ENCODE measurements at regions not wholly inside any gene's neighbourhood (a gene's known extent, or its start where the extent isn't known, plus 50 kb on each side); places are given as distances from the start of the nearest gene placed in this dataset.

DNA sequence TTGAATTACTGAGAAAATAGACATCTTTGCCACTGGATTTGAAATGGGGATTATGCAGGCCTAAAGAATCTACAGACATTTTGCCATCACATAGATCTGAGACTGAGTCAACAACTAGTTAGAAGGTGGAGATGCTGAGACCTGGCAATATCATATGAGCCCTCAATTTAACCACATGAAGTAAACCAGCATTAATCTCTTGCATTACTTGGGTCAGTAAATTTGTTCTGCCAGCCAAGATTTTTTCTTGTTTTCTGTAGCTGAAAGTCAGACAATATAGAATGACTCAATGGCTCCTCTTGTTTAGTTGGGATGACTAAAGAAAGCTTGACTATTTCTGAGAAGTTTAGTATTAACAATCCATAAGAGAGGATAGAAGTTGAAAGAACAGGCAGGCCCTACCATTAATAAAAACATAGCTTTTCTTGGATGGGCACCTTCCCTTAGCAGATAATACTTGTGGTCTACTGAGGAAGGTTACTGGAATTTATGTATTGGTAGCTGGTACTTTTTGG lies 396.7 kb upstream of the SORCS1 start:
- H3K27me3 ChIP-seq (ENCODE audit: insufficient read depth, low read length, poor library complexity, severe bottlenecking): no peaks in the 10 kb centered on the region
- no peak overlapping the region for H3K9ac ChIP-seq (ENCODE audit: low read depth, low read length, poor library complexity, severe bottlenecking)
- no peaks in the 10 kb centered on the region for H3F3A ChIP-seq (ENCODE audit: low read depth)
- H4K20me1 ChIP-seq (ENCODE audit: insufficient read depth, low read length, poor library complexity, severe bottlenecking): no peaks in the 10 kb centered on the region
- no peaks in the 10 kb centered on the region for H3K4me1 ChIP-seq (ENCODE audit: insufficient read depth, low read length, poor library complexity, severe bottlenecking)
- H3K4me3 ChIP-seq (ENCODE audit: low read length, poor library complexity, severe bottlenecking): no peak overlapping the region
- H3K36me3 ChIP-seq (ENCODE audit: insufficient read depth, low read length): no peaks in the 10 kb centered on the region
- TF ChIP-seq EZH2phosphoT487 (IDR thresholded peaks at IDR 0.05; ENCODE audit: borderline replicate concordance): no peak
- TF ChIP-seq, protein P1, sequence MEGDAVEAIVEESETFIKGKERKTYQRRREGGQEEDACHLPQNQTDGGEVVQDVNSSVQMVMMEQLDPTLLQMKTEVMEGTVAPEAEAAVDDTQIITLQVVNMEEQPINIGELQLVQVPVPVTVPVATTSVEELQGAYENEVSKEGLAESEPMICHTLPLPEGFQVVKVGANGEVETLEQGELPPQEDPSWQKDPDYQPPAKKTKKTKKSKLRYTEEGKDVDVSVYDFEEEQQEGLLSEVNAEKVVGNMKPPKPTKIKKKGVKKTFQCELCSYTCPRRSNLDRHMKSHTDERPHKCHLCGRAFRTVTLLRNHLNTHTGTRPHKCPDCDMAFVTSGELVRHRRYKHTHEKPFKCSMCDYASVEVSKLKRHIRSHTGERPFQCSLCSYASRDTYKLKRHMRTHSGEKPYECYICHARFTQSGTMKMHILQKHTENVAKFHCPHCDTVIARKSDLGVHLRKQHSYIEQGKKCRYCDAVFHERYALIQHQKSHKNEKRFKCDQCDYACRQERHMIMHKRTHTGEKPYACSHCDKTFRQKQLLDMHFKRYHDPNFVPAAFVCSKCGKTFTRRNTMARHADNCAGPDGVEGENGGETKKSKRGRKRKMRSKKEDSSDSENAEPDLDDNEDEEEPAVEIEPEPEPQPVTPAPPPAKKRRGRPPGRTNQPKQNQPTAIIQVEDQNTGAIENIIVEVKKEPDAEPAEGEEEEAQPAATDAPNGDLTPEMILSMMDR (conservative IDR thresholded peaks at IDR 0.05; ENCODE audit: low read length): no peak
- H3K4me2 ChIP-seq (ENCODE audit: low read depth, low read length, poor library complexity, severe bottlenecking): no peak overlapping the region
- no peaks in the 10 kb centered on the region for H3K9me2 ChIP-seq (replicated peaks; ENCODE audit: low read depth, low read length)
- H2AFZ ChIP-seq (ENCODE audit: low read length): no peak overlapping the region
- peaks cover 3% of the 10 kb centered on the region; the same call in 1 of the 2 replicates for H3K9me3 ChIP-seq (ENCODE audit: insufficient read depth, low read depth, low read length)
- H3K79me2 ChIP-seq (ENCODE audit: insufficient read depth, low read length): no peaks in the 10 kb centered on the region

DNA sequence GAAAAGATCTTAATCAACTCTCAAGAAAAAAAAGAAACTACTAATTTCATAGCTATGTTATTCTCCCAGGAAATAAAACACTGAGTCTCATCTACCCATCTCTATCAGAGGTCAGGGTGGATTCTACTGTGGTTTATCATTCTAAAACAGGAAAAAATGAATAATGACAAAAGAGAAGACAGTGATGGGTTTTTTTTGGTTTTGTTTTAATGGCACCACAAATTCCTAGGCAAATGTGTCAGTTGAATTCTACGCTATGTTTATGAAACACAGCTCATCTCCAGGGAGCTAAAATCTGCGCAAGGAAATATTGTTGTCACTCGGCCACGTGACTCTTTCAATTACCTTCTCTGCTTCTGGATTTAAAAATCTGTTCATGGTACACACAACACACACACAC lies 393.4 kb upstream of the SORCS1 start:
- H3K36me3 ChIP-seq (ENCODE audit: insufficient read depth, low read length): no peaks in the 10 kb centered on the region
- H2AFZ ChIP-seq (ENCODE audit: low read length): no peak overlapping the region
- TF ChIP-seq, protein P1 (conservative IDR thresholded peaks at IDR 0.05; ENCODE audit: low read length): no peak
- TF ChIP-seq EZH2phosphoT487 (IDR thresholded peaks at IDR 0.05; ENCODE audit: borderline replicate concordance): no peak
- no peaks in the 10 kb centered on the region for H3K9me3 ChIP-seq (ENCODE audit: insufficient read depth, low read depth, low read length)
- no peak overlapping the region for H3K9ac ChIP-seq (ENCODE audit: low read depth, low read length, poor library complexity, severe bottlenecking)
- H4K20me1 ChIP-seq (ENCODE audit: insufficient read depth, low read length, poor library complexity, severe bottlenecking): no peaks in the 10 kb centered on the region
- H3K4me3 ChIP-seq (ENCODE audit: low read length, poor library complexity, severe bottlenecking): no peak overlapping the region
- no peaks in the 10 kb centered on the region for H3F3A ChIP-seq (ENCODE audit: low read depth)
- no peaks in the 10 kb centered on the region for H3K27me3 ChIP-seq (ENCODE audit: insufficient read depth, low read length, poor library complexity, severe bottlenecking)
- no peaks in the 10 kb centered on the region for H3K9me2 ChIP-seq (replicated peaks; ENCODE audit: low read depth, low read length)
- H3K79me2 ChIP-seq (ENCODE audit: insufficient read depth, low read length): no peaks in the 10 kb centered on the region
- no peak overlapping the region for H3K4me2 ChIP-seq (ENCODE audit: low read depth, low read length, poor library complexity, severe bottlenecking)
- H3K4me1 ChIP-seq (ENCODE audit: insufficient read depth, low read length, poor library complexity, severe bottlenecking): no peaks in the 10 kb centered on the region

DNA sequence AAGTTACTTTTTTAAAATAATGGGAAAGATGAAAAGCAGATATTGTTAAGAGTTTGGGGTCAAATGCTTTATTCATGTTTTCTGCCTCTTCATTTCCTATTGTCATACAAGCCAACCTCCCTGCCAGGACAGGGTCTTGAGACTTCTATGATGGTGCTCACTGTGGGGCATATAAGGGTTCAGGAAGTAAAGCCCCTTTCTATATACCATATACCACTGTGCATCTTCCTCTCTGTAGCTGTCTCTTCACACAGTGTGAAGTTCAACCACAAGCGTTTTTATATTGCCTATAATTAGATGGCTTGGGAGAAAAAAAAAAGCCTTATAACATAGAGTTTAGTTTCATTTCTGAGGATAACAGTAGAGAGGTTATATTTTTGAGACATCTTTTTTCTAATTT lies 389.8 kb upstream of the SORCS1 start:
- H3K79me2 ChIP-seq (ENCODE audit: insufficient read depth, low read length): no peaks in the 10 kb centered on the region
- no peaks in the 10 kb centered on the region for H3K36me3 ChIP-seq (ENCODE audit: insufficient read depth, low read length)
- no peaks in the 10 kb centered on the region for H3K4me1 ChIP-seq (ENCODE audit: insufficient read depth, low read length, poor library complexity, severe bottlenecking)
- no peak for TF ChIP-seq EZH2phosphoT487 (IDR thresholded peaks at IDR 0.05; ENCODE audit: borderline replicate concordance)
- TF ChIP-seq, protein P1 (conservative IDR thresholded peaks at IDR 0.05; ENCODE audit: low read length): no peak
- no peaks in the 10 kb centered on the region for H3K9me2 ChIP-seq (replicated peaks; ENCODE audit: low read depth, low read length)
- H3K9me3 ChIP-seq (ENCODE audit: insufficient read depth, low read depth, low read length): no peaks in the 10 kb centered on the region
- no peak overlapping the region for H3K4me3 ChIP-seq (ENCODE audit: low read length, poor library complexity, severe bottlenecking)
- H3F3A ChIP-seq (ENCODE audit: low read depth): no peaks in the 10 kb centered on the region
- H3K27me3 ChIP-seq (ENCODE audit: insufficient read depth, low read length, poor library complexity, severe bottlenecking): no peaks in the 10 kb centered on the region
- no peaks in the 10 kb centered on the region for H4K20me1 ChIP-seq (ENCODE audit: insufficient read depth, low read length, poor library complexity, severe bottlenecking)
- H3K4me2 ChIP-seq (ENCODE audit: low read depth, low read length, poor library complexity, severe bottlenecking): no peak overlapping the region
- no peak overlapping the region for H2AFZ ChIP-seq (ENCODE audit: low read length)
- H3K9ac ChIP-seq (ENCODE audit: low read depth, low read length, poor library complexity, severe bottlenecking): no peak overlapping the region

Data from Loucy (cell line).